GM18870 (cell line): ENCODE measurements at regions not wholly inside any gene's neighbourhood (a gene's known extent, or its start where the extent isn't known, plus 50 kb on each side); places are given as distances from the start of the nearest gene placed in this dataset.
"Not testable (repeated sequence)": the region's sequence is repeated elsewhere in the genome, so short reads cannot be mapped to it uniquely, and the experiment has no call there.

ENCODE experiments used
- ATAC-seq: cut with Tn5 transposase; IDR thresholded peaks from one replicate; pipeline ENCODE4 v1.9.1; 2021; ENCODE audit warnings: moderate library complexity; ENCODE audit not compliant: unreplicated experiment

DNA sequence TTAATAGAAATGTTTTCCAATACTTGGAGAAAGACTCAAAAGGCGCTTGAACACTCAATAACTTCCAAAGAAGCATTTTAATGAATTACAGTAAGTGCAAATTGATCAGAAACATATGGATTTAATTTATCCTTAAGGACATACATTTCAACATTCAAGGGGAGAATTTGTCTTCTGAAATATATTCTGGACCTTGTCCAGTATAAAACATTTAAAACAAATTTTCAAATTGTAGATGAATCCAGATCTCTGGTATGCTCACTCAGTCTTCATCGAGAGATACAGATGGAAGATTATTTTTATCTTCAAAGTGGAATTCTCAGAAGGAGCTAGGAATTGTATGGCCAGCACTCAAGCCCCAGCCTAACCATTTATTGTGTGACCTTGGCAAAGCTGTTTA, 310.4 kb downstream of the ZNF674 start:
- no peak for ATAC-seq

GRCh38 chrX:46228389-46228788, 316.8 kb downstream of the ZNF674 start:
- no peak for ATAC-seq

DNA sequence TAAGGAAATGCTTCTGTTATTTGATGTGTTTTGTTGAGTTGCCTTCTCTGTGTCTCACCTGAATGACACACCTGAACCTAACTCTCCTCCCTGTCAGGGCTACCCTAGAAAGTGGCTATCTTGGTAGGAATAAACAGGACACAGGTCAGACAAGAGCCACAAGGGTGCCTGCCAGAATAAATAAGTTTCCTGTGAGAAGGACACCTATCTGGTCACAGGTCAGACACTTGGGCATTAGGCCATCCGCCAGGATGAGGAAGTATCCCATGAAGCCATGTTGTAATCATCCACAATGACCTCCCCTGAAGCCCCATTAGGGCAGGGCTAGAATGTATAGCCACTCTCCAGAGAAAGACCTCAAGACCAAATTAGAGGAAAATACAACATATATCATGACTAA, 318.8 kb downstream of the ZNF674 start:
- no peak for ATAC-seq

DNA sequence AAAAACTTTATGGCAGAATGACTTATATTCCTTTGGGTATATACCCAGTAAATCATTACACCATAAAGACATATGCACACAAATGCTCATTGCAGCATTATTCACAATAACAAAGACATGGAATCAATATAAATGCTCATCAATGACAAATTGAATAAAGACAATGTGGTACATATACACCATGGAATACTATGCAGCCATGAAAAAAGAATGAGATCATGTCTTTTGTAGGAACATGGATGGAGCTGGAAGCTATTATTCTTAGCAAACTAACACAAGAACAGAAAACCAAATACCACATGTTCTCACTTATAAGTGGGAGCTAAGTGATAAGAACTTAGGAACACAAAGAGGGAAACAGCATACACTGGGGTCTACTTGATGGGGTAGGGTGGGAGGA, 321.7 kb downstream of the ZNF674 start:
- ATAC-seq = not testable (repeated sequence)

- no peak for ATAC-seq
Observed at GRCh38 chrX:46220822-46221221, 324.4 kb downstream of the ZNF674 start.

DNA sequence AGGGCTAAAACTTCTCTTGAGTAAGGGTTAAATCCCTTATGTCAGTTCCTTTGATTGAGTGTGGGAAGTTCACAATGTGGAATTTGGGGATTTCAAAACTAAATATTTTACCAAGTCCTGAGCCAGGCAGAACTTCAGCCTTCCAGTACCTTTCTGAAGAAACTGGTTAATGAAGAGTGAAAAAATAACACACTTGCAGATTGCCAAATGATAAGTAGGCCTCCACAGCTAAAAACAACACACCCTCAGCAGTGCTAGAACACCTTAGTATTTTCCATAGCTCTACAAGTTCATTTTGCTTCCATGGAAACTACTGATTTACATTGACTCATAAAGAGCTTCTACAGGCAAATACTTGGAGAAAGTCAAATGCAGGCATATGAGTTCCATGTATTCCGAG, 326.8 kb downstream of the ZNF674 start:
- no peak for ATAC-seq

- ATAC-seq = no peak
Observed at GRCh38 chrX:46216406-46216805, 328.8 kb downstream of the ZNF674 start.

- no peak for ATAC-seq
Observed at GRCh38 chrX:46211079-46211478, 334.1 kb downstream of the ZNF674 start.

GRCh38 chrX:46209768-46210167, 335.5 kb downstream of the ZNF674 start:
- no peak for ATAC-seq

GRCh38 chrX:46209037-46209436, 336.2 kb downstream of the ZNF674 start:
- ATAC-seq = no peak

DNA sequence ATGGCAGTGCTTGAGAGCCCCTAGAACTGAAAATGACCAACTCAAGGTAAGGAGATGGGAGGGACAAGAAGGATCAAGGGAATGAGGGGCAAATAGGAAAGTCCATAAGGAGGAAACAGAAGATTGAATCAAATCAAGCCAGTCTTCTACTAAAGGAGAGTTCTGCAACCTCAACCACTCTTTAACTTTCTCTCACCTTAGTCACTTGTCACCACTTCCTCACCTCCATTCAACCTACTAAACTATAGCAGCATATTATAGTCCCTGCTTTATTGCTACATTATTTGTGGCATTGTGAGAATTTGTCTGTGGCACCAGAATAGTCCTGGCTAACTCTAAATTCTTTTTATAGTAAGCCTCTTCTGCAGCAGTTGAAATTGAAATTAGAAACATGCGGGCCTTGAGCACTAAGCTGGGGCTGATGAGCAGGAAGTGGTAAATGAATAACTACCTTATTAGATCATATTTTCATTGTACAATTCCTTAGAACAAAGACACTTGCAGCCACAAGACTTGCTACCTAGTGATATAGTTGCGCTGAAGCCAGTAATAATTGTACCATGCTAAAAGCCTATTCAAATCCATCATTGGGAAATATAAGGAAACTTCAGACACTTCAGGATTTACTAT, 336.9 kb downstream of the ZNF674 start:
- ATAC-seq = peak; percentile 44

DNA sequence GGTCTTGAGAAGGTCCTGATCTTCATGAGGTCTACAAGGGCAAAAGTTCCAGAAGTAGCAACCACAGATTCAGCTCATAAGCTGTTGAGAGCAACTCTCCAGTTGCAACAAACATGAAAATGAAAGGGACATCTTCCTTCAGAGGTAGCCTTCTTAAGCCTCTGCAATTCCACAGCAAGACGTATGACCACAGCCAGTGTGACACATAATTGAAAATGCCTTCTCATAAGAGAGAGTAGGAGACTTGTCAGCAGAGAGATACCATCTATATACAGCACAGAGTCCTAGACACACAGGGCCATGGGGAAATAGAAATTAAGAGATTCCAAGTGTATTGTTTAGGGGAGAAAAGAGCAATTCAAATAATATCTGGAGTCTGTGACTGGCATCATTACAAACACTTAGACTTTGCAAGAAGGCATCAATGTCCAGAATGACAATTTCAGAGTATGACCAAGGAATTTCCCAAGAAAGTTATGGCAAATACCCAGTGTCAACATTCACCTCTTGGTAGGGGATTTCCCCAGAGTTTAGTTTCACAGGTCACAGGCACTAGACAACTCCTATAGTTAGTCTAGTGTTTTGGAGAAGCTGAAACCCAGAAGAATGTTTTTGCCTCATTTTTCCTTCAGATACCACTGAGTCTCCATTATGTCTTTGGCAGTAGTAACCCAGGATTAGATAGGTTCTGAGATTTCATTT, 340.3 kb downstream of the ZNF674 start:
- no peak for ATAC-seq

- ATAC-seq = no peak
Observed at GRCh38 chrX:46202733-46203514, 342.3 kb downstream of the ZNF674 start.

- no peak for ATAC-seq
Observed at GRCh38 chrX:46200413-46200812, 344.8 kb downstream of the ZNF674 start.

- no peak for ATAC-seq
Observed at GRCh38 chrX:46198858-46199257, 346.4 kb downstream of the ZNF674 start.

GRCh38 chrX:46186811-46187106, 358.5 kb downstream of the ZNF674 start:
- not testable (repeated sequence) for ATAC-seq

GRCh38 chrX:46185923-46186810, 359.1 kb downstream of the ZNF674 start:
- ATAC-seq = no peak

DNA sequence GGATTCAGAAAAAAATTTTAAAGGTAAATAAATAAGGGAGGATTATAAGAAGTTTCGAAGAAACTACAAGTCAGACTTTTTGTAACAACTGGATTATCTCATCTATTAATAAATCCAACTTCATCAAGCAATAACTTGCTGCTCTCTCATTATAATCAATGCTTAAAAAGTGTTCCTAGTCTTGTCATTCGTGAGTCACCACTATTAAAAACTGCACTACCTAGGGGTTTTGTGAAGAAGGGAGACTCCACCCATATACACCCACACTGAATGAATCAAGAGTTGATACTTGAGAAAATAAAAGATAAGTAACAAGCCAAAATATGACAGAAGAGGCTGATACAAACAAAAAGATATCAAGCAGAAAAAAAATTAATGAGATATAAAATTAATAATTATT, 360.5 kb downstream of the ZNF674 start:
- no peak for ATAC-seq

- peak; percentile 87 for ATAC-seq
Observed at GRCh38 chrX:46180258-46180687, 364.9 kb downstream of the ZNF674 start.

DNA sequence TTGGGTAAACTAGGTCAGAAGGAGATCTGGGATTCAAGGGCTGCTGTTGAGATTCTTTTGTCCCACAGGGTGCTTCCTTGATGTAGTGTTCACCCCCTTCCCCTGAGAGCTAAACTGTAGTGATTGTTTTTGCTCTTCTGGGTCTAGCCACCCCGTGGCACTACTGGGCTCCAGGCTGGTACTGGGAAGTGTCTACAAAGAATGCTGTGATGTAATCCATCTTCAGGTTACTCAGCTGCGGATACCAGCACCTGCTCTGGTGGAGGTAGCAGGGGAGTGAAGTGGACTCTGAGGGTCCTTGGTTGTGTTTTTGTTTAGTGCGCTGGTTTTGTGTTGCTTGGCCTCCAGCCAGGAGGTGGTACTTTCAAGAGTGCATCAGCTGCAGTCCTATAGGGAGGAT, 365.5 kb downstream of the ZNF674 start:
- no peak for ATAC-seq

DNA sequence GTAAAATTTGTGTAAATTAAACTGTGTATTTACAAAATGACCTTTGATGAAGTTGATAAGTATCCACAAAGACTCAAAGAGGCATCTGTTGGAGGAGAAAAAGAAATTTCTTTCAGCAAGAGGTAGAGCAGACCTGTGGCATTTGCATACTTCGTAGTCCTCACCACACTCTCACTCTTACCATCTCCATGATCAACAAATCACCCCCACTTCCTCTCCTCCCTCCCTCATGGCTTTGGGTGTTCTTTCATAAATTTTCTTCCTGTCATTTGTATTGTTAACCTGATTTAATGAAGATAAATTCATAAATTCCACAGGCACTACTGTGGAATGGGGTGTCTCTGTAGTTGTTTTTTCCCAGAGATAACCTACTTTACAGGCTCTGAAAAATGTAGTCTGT, 366.5 kb downstream of the ZNF674 start:
- ATAC-seq = no peak
